ENCODE measurements at regions not wholly inside any gene's neighbourhood (a gene's known extent, or its start where the extent isn't known, plus 50 kb on each side); places are given as distances from the start of the nearest gene placed in this dataset.

DNA sequence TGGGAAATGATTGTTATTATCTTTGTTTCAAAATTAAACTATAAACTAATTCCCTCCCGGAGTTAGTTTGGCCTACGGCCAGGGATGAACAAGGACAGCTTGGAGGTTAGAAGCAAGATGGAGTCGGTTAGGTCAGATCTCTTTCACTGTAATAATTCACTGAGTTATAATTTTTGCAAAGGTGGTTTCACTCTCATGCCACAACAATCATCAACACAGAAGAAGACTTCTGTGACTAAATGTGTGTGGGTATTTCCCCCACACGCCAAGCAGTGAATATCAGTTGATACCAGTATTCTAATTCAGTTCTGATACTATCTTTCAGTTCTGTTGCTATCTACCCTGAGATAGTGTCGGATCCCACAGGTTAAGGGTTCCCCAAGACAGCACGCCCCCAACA lies 215.1 kb downstream of the S1PR1 start:
- no peak overlapping the region for H3K27ac ChIP-seq (ENCODE audit: low read depth, low read length)
- H3K27me3 ChIP-seq (ENCODE audit: insufficient read depth, low read length), result no peaks in the 10 kb centered on the region
- H3K36me3 ChIP-seq (ENCODE audit: insufficient read depth, low read length), result no peaks in the 10 kb centered on the region
- no peaks in the 10 kb centered on the region for H4K20me1 ChIP-seq (ENCODE audit: insufficient read depth, low read length)
- H3K79me2 ChIP-seq (ENCODE audit: insufficient read depth, low read length), result no peaks in the 10 kb centered on the region
- H3K4me3 ChIP-seq (ENCODE audit: insufficient read depth, low read length), result no peak overlapping the region
- H3K4me1 ChIP-seq (ENCODE audit: insufficient read depth, low read length), result no peaks in the 10 kb centered on the region
- H2AFZ ChIP-seq (ENCODE audit: low read length), result no peak overlapping the region
- no peak for DNase-seq (ENCODE audit: insufficient read length, low spot score, missing footprints)
- no peaks in the 10 kb centered on the region for H3K9me3 ChIP-seq (ENCODE audit: low read depth, low read length)
- TF ChIP-seq, protein P1, sequence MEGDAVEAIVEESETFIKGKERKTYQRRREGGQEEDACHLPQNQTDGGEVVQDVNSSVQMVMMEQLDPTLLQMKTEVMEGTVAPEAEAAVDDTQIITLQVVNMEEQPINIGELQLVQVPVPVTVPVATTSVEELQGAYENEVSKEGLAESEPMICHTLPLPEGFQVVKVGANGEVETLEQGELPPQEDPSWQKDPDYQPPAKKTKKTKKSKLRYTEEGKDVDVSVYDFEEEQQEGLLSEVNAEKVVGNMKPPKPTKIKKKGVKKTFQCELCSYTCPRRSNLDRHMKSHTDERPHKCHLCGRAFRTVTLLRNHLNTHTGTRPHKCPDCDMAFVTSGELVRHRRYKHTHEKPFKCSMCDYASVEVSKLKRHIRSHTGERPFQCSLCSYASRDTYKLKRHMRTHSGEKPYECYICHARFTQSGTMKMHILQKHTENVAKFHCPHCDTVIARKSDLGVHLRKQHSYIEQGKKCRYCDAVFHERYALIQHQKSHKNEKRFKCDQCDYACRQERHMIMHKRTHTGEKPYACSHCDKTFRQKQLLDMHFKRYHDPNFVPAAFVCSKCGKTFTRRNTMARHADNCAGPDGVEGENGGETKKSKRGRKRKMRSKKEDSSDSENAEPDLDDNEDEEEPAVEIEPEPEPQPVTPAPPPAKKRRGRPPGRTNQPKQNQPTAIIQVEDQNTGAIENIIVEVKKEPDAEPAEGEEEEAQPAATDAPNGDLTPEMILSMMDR (IDR thresholded peaks at IDR 0.05; ENCODE audit: extremely low read depth, low read depth, low read length), result no peak
- H3K4me2 ChIP-seq (ENCODE audit: insufficient read depth, low read length), result no peak overlapping the region

GRCh38 chr1:101452825-101453224 lies 216.0 kb downstream of the S1PR1 start:
- Histone ChIP-seq H3K27ac (ENCODE audit: low read depth, low read length) (no peak overlapping the region), H3K9me3 (ENCODE audit: low read depth, low read length) (no peaks in the 10 kb centered on the region), H2AFZ (ENCODE audit: low read length) (no peak overlapping the region), H3K27me3 (ENCODE audit: insufficient read depth, low read length) (no peaks in the 10 kb centered on the region), H3K79me2 (ENCODE audit: insufficient read depth, low read length) (no peaks in the 10 kb centered on the region), H3K36me3 (ENCODE audit: insufficient read depth, low read length) (no peaks in the 10 kb centered on the region), H4K20me1 (ENCODE audit: insufficient read depth, low read length) (no peaks in the 10 kb centered on the region), H3K4me1 (ENCODE audit: insufficient read depth, low read length) (no peaks in the 10 kb centered on the region), H3K4me2 (ENCODE audit: insufficient read depth, low read length) (no peak overlapping the region), H3K4me3 (ENCODE audit: insufficient read depth, low read length) (no peak overlapping the region)
- TF ChIP-seq, protein P1 (IDR thresholded peaks at IDR 0.05; ENCODE audit: extremely low read depth, low read depth, low read length), result no peak
- no peak for DNase-seq (ENCODE audit: insufficient read length, low spot score, missing footprints)

DNA sequence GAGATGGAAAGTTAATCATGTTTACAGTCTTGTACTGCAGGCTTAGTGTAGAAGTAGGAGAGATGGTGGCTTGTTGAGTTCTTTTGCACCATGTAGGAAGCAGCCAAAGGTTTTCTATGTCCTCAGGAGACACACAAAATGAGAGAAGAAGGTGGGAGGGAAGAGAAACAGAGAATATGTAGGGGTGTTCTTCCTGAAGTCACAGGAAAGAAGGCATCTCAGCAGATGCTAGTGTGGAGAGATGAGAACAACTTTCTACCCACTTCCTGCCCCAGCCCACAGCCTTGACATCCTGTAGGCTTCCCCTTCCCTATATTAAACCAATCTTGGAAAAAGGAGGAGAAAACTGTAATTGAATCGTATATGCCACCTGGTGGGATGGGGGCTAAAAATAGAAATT lies 217.0 kb downstream of the S1PR1 start:
- Histone ChIP-seq H3K27ac (ENCODE audit: low read depth, low read length) (no peak overlapping the region), H2AFZ (ENCODE audit: low read length) (no peak overlapping the region), H3K9me3 (ENCODE audit: low read depth, low read length) (no peaks in the 10 kb centered on the region), H3K4me2 (ENCODE audit: insufficient read depth, low read length) (no peak overlapping the region), H3K79me2 (ENCODE audit: insufficient read depth, low read length) (no peaks in the 10 kb centered on the region), H3K36me3 (ENCODE audit: insufficient read depth, low read length) (no peaks in the 10 kb centered on the region), H3K27me3 (ENCODE audit: insufficient read depth, low read length) (no peaks in the 10 kb centered on the region), H4K20me1 (ENCODE audit: insufficient read depth, low read length) (no peaks in the 10 kb centered on the region), H3K4me1 (ENCODE audit: insufficient read depth, low read length) (no peaks in the 10 kb centered on the region), H3K4me3 (ENCODE audit: insufficient read depth, low read length) (no peak overlapping the region)
- TF ChIP-seq, protein P1 (IDR thresholded peaks at IDR 0.05; ENCODE audit: extremely low read depth, low read depth, low read length), result no peak
- DNase-seq (ENCODE audit: insufficient read length, low spot score, missing footprints), result no peak

- no peak overlapping the region for H3K27ac ChIP-seq (ENCODE audit: low read depth, low read length)
- H4K20me1 ChIP-seq (ENCODE audit: insufficient read depth, low read length), result no peaks in the 10 kb centered on the region
- no peak overlapping the region for H3K4me2 ChIP-seq (ENCODE audit: insufficient read depth, low read length)
- no peaks in the 10 kb centered on the region for H3K36me3 ChIP-seq (ENCODE audit: insufficient read depth, low read length)
- H3K79me2 ChIP-seq (ENCODE audit: insufficient read depth, low read length), result no peaks in the 10 kb centered on the region
- H3K27me3 ChIP-seq (ENCODE audit: insufficient read depth, low read length), result no peaks in the 10 kb centered on the region
- TF ChIP-seq, protein P1 (IDR thresholded peaks at IDR 0.05; ENCODE audit: extremely low read depth, low read depth, low read length), result no peak
- no peaks in the 10 kb centered on the region for H3K9me3 ChIP-seq (ENCODE audit: low read depth, low read length)
- no peaks in the 10 kb centered on the region for H3K4me1 ChIP-seq (ENCODE audit: insufficient read depth, low read length)
- no peak for DNase-seq (ENCODE audit: insufficient read length, low spot score, missing footprints)
- H3K4me3 ChIP-seq (ENCODE audit: insufficient read depth, low read length), result no peak overlapping the region
- H2AFZ ChIP-seq (ENCODE audit: low read length), result no peak overlapping the region
Observed at GRCh38 chr1:101455166-101455565, 218.3 kb downstream of the S1PR1 start.
